ENCODE measurements at regions not wholly inside any gene's neighbourhood (a gene's known extent, or its start where the extent isn't known, plus 50 kb on each side); places are given as distances from the start of the nearest gene placed in this dataset.

DNA sequence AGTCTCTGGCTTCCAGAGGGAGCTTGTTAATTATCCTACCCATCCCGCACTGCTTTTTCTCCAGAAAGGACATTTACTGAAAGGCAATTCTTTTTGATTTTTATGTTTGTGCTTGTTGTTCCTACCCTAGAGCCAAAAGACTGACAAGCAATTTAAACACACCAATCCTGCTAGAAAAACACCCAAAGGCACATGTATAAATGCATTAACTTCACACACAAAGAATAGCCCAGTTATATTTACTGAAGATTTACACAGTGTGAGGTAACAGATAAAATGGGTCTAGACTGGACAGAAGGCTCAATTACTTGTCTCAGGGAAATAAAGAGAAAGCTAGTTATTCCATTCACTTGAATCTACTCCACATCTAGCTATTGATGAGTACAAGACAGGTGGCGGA, 61.2 kb upstream of the NOCT start:
- Histone ChIP-seq H3K27ac (peak overlapping the region in 9 of 11 experiments; percentile 6 to 77 (median 55); a peak in 14 of 22 replicates), H3K27me3 (no peaks in the 10 kb centered on the region), H3K4me1 (peaks cover 11 to 66% (median 41%) of the 10 kb centered on the region in 10 experiments), H3K9me3 (replicated peaks in 1 of 11) (peaks cover 0 to 7% (median 0%) of the 10 kb centered on the region in 11 experiments; a peak in 3 of 22 replicates), H4K20me1 (no peaks in the 10 kb centered on the region), H3K36me3 (no peaks in the 10 kb centered on the region), H3K4me3 (no peak overlapping the region), H3K9ac (peak overlapping the region in 1 of 11 experiments; percentile 26; a peak in 1 of 22 replicates), H3K4me2 (peak overlapping the region in 8 of 11 experiments; percentile 20 to 69 (median 50); a peak in 14 of 22 replicates)
- no peak for TF ChIP-seq Cebpa-rat (IDR thresholded peaks at IDR 0.05)

DNA sequence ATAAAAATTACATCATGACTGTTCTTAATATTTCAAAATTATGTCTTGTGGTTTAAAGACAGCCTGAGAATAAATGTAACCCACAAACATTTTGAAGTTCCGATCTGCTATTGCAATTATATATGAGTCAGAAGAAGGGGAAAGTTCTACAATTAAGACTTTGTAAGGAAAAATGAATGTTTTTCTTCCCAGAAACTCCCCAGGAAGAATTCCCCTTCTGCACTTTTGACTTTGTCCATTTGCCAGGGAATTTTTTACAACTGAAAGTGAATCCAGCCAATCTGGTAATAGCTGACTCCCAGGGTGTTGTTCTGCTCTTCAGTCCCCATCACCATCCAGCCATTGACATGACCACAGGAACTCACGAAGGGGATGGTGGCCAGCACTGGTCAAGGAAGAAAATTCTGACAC, 61.6 kb upstream of the NOCT start:
- no peak for TF ChIP-seq Cebpa-rat (IDR thresholded peaks at IDR 0.05)
- H3K27ac ChIP-seq: peak overlapping the region in 10 of 11 experiments; percentile 6 to 77 (median 50); a peak in 15 of 22 replicates

DNA sequence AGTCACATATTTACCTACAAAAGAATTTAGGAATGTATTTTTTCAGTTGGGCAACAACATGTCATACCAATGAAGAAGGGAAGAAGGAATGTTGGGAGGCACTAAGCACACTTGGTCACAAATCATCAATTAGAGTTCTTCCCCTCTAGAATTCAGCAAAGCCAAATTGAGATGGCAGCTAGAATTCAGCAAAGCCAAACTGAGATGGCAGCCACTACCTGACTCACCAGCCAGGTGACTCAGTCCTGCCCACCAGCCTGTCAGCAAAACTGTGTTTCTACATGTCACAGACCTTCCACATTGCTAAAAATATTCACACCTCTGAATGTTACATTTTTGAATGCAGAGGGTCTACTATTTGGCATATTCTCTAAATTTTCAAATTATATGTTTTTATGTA, 63.2 kb upstream of the NOCT start:
- H3K4me1 ChIP-seq: peaks cover 0 to 46% (median 21%) of the 10 kb centered on the region in 10 experiments; a peak in 16 of 20 replicates
- no peak overlapping the region for H3K4me3 ChIP-seq
- H3K9ac ChIP-seq: no peak overlapping the region
- H3K27ac ChIP-seq: peak overlapping the region in 1 of 11 experiments; percentile 77; a peak in 3 of 22 replicates
- H4K20me1 ChIP-seq: no peaks in the 10 kb centered on the region
- no peak for TF ChIP-seq Cebpa-rat (IDR thresholded peaks at IDR 0.05)
- H3K36me3 ChIP-seq: no peaks in the 10 kb centered on the region
- 0 out of 22 replicates have a peak, but pooled peaks cover 0 to 6% (median 0%) of the 10 kb centered on the region in 11 experiments for H3K9me3 ChIP-seq (replicated peaks in 1 of 11)
- H3K4me2 ChIP-seq: no peak overlapping the region
- no peaks in the 10 kb centered on the region for H3K27me3 ChIP-seq

More for the DNA sequence above, 61.6 kb upstream of the NOCT start:
- Histone ChIP-seq H3K36me3 (no peaks in the 10 kb centered on the region), H3K9me3 (replicated peaks in 1 of 11) (peaks cover 0 to 2% (median 0%) of the 10 kb centered on the region in 11 experiments; a peak in 2 of 22 replicates), H3K27me3 (no peaks in the 10 kb centered on the region), H3K9ac (peak overlapping the region in 1 of 11 experiments; percentile 26; a peak in 1 of 22 replicates), H3K4me1 (peaks cover 9 to 61% (median 36%) of the 10 kb centered on the region in 10 experiments), H3K4me2 (peak overlapping the region in 8 of 11 experiments; percentile 20 to 69 (median 50); a peak in 14 of 22 replicates), H4K20me1 (no peaks in the 10 kb centered on the region), H3K4me3 (no peak overlapping the region)

DNA sequence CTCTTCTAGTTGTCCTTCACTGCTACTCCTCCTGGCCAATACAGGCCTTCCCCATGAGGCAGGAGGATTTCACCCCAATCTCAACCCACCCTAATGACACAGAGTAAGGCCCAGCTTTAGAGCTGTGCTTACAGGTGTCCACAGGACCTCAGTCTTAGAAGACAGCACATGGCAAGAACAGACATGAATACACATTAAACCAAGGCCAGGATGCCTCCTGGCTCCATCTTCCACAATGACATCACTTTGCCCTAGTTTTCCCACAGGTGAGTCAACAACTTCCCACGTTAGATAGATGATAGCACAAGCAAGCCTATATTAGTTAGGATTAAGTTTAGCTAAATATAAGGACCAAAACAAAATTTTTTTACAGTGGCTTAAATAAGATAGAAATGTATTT, 63.8 kb upstream of the NOCT start:
- Histone ChIP-seq H3K36me3 (no peaks in the 10 kb centered on the region), H3K27ac (no peak overlapping the region), H3K4me1 (peaks cover 0 to 46% (median 19%) of the 10 kb centered on the region in 10 experiments; a peak in 16 of 20 replicates), H3K4me3 (no peak overlapping the region), H3K4me2 (no peak overlapping the region), H3K9ac (no peak overlapping the region), H3K9me3 (replicated peaks in 1 of 11) (0 out of 22 replicates have a peak, but pooled peaks cover 0 to 6% (median 0%) of the 10 kb centered on the region in 11 experiments), H4K20me1 (no peaks in the 10 kb centered on the region), H3K27me3 (no peaks in the 10 kb centered on the region)
- no peak for TF ChIP-seq Cebpa-rat (IDR thresholded peaks at IDR 0.05)

DNA sequence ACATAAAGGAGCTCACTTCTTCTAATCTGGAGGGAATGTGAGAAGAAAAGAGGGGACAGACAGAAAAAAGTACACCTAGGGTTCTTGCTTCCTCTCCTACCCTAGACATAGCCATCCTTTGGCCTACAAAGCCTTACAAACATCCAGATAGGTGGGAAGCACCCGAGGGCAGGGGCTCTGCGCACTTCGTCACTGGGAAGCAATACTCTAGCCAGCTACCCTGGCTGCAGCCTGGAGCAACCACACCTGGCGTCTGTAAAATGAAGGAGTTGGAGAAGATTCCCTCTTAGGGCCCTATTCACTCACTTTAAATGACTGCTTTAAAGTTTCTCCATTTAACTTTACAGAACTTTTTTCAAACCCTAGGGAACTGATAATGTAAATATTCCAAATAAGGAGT, 65.7 kb upstream of the NOCT start:
- Histone ChIP-seq H3K27ac (no peak overlapping the region), H3K9me3 (replicated peaks in 1 of 11) (0 out of 22 replicates have a peak, but pooled peaks cover 0 to 6% (median 0%) of the 10 kb centered on the region in 11 experiments), H3K4me1 (peaks cover 0 to 36% (median 19%) of the 10 kb centered on the region in 10 experiments; a peak in 16 of 20 replicates), H3K9ac (no peak overlapping the region), H4K20me1 (no peaks in the 10 kb centered on the region), H3K4me2 (peak overlapping the region in 2 of 11 experiments; percentile 15 to 29; a peak in 2 of 22 replicates), H3K36me3 (no peaks in the 10 kb centered on the region), H3K4me3 (no peak overlapping the region), H3K27me3 (no peaks in the 10 kb centered on the region)
- TF ChIP-seq Cebpa-rat (IDR thresholded peaks at IDR 0.05): no peak

DNA sequence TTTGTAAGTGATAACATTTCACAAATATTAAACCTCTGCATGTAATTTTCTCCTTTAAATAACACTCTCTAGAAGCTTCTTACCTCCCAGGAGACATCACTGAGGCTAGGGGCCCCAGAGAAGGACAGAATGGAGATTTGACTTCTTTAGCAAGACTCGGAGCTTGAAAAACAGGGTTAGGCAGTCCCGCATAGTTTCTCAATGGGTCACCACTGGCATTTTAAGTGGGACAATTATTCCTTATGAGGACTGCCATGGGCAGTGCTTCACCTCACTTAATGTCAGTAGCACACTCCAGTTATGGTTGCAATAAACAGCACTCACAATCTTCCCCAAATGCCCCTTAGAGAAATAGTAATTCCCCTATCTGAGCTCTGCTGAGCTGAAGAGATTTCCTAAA, 66.7 kb upstream of the NOCT start:
- no peaks in the 10 kb centered on the region for H4K20me1 ChIP-seq
- no peaks in the 10 kb centered on the region for H3K27me3 ChIP-seq
- no peak for TF ChIP-seq Cebpa-rat (IDR thresholded peaks at IDR 0.05)
- no peak overlapping the region for H3K4me2 ChIP-seq
- no peak overlapping the region for H3K27ac ChIP-seq
- H3K36me3 ChIP-seq: no peaks in the 10 kb centered on the region
- no peak overlapping the region for H3K4me3 ChIP-seq
- peaks cover 0 to 28% (median 11%) of the 10 kb centered on the region in 10 experiments; a peak in 15 of 20 replicates for H3K4me1 ChIP-seq
- 0 out of 22 replicates have a peak, but pooled peaks cover 0 to 6% (median 0%) of the 10 kb centered on the region in 11 experiments for H3K9me3 ChIP-seq (replicated peaks in 1 of 11)
- H3K9ac ChIP-seq: no peak overlapping the region

DNA sequence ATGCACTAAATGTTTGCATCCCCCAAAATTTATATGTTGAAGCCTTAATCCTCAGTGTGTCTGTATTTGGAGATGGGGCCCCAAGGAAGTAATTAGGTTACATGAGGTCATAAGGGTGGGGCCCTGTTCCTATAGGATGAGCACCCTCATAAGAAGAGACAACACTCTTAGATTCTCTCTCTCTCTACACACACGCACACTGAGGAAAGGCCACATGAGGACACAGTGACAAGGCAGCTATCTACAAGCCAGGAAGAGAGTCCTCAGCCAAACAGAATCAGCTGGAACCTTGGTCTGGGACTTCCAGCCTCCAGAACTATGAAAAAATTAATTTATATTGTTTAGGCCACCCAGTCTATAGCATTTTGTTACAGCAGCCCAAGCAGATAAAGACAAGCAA, 69.3 kb upstream of the NOCT start:
- H3K4me2 ChIP-seq: no peak overlapping the region
- no peak overlapping the region for H3K9ac ChIP-seq
- 0 out of 22 replicates have a peak, but pooled peaks cover 0 to 6% (median 0%) of the 10 kb centered on the region in 11 experiments for H3K9me3 ChIP-seq (replicated peaks in 1 of 11)
- no peak overlapping the region for H3K4me3 ChIP-seq
- no peak overlapping the region for H3K27ac ChIP-seq
- TF ChIP-seq Cebpa-rat (IDR thresholded peaks at IDR 0.05): no peak
- peaks cover 0 to 18% (median 6%) of the 10 kb centered on the region in 10 experiments; a peak in 7 of 20 replicates for H3K4me1 ChIP-seq
- H3K27me3 ChIP-seq: no peaks in the 10 kb centered on the region
- no peaks in the 10 kb centered on the region for H3K36me3 ChIP-seq
- no peaks in the 10 kb centered on the region for H4K20me1 ChIP-seq

DNA sequence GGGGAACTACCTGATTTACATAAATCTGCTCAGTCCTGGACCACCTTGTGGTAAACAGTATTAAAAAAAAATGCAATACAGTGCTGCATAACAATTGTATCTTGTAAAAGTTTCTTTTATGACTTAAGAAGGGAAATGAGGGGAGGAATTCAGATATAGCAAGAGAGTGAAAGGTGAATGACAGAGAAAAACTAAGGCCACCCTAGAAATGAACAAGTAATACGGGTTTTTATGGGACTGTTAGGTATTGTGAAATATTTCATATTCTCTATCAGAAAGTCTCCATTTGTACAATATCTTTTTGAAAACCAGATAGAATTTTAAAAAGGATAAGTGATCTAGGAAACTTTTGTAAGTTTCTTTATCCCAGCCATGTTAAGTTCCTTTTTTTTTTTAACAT, 69.7 kb upstream of the NOCT start:
- 0 out of 22 replicates have a peak, but pooled peaks cover 0 to 6% (median 0%) of the 10 kb centered on the region in 11 experiments for H3K9me3 ChIP-seq (replicated peaks in 1 of 11)
- H3K27ac ChIP-seq: no peak overlapping the region
- H4K20me1 ChIP-seq: no peaks in the 10 kb centered on the region
- H3K9ac ChIP-seq: no peak overlapping the region
- H3K36me3 ChIP-seq: no peaks in the 10 kb centered on the region
- TF ChIP-seq Cebpa-rat (IDR thresholded peaks at IDR 0.05): no peak
- no peak overlapping the region for H3K4me3 ChIP-seq
- peaks cover 0 to 18% (median 6%) of the 10 kb centered on the region in 10 experiments; a peak in 7 of 20 replicates for H3K4me1 ChIP-seq
- H3K27me3 ChIP-seq: no peaks in the 10 kb centered on the region
- no peak overlapping the region for H3K4me2 ChIP-seq

DNA sequence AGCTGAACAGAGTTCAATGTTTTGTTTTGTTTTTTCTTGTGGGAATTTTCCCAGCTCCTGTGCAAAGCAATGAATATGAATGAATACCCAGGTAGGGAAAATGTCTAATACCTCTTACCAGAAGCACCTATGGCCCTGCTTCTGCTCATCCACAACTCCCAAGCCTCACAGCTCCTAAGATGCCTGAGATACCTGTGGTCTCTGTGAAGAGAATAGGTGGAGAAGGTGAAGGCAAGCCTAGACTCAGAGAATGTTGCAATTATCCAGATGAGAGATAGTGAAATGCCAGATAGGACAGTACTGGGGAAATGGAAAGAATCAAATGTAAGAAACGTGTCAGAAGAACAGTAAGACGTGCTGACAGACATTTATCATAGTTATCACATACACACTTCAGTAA, 70.2 kb upstream of the NOCT start:
- H4K20me1 ChIP-seq: no peaks in the 10 kb centered on the region
- no peaks in the 10 kb centered on the region for H3K27me3 ChIP-seq
- 0 out of 22 replicates have a peak, but pooled peaks cover 0 to 6% (median 0%) of the 10 kb centered on the region in 11 experiments for H3K9me3 ChIP-seq (replicated peaks in 1 of 11)
- H3K27ac ChIP-seq: no peak overlapping the region
- no peaks in the 10 kb centered on the region for H3K36me3 ChIP-seq
- peaks cover 0 to 14% (median 5%) of the 10 kb centered on the region in 10 experiments; a peak in 7 of 20 replicates for H3K4me1 ChIP-seq
- no peak overlapping the region for H3K9ac ChIP-seq
- H3K4me2 ChIP-seq: no peak overlapping the region
- TF ChIP-seq Cebpa-rat (IDR thresholded peaks at IDR 0.05): no peak
- no peak overlapping the region for H3K4me3 ChIP-seq
